ENCODE measurements at regions not wholly inside any gene's neighbourhood (a gene's known extent, or its start where the extent isn't known, plus 50 kb on each side); places are given as distances from the start of the nearest gene placed in this dataset.
"Not testable (repeated sequence)": the region's sequence is repeated elsewhere in the genome, so short reads cannot be mapped to it uniquely, and the experiment has no call there.

- H3K27ac Mint-ChIP-seq: no peak overlapping the region
- H3K4me1 Mint-ChIP-seq (ENCODE audit: low read depth): no peaks in the 10 kb centered on the region
- H3K27me3 Mint-ChIP-seq (ENCODE audit: low read depth): no peaks in the 10 kb centered on the region
- H3K36me3 Mint-ChIP-seq (ENCODE audit: insufficient read depth in 2 of 2): no peaks in the 10 kb centered on the region
- no peak overlapping the region for H3K4me3 Mint-ChIP-seq
- ATAC-seq (replicated peaks in 1 of 2) (no peak), DNase-seq (no peak)
- peaks cover 4 to 10% of the 10 kb centered on the region in 2 donors for H3K9me3 Mint-ChIP-seq
Measured at GRCh38 chr10:20396205-20396604, 500.9 kb downstream of the NEBL start.

- no peaks in the 10 kb centered on the region for H3K27me3 Mint-ChIP-seq (ENCODE audit: low read depth)
- no peak overlapping the region for H3K4me3 Mint-ChIP-seq
- peaks cover 2 to 5% of the 10 kb centered on the region in 2 donors for H3K9me3 Mint-ChIP-seq
- no peaks in the 10 kb centered on the region for H3K36me3 Mint-ChIP-seq (ENCODE audit: insufficient read depth in 2 of 2)
- no peak for ATAC-seq (replicated peaks in 1 of 2)
- DNase-seq: no peak
- H3K27ac Mint-ChIP-seq: no peak overlapping the region
- H3K4me1 Mint-ChIP-seq (ENCODE audit: low read depth): no peaks in the 10 kb centered on the region
Measured at GRCh38 chr10:20391629-20392028, 505.5 kb downstream of the NEBL start.

- H3K9me3 Mint-ChIP-seq: peaks cover 2 to 6% of the 10 kb centered on the region in 2 donors
Measured at GRCh38 chr10:20381761-20382160, 515.4 kb downstream of the NEBL start.

GRCh38 chr10:20380401-20380800 lies 516.7 kb downstream of the NEBL start:
- DNase-seq (no peak), ATAC-seq (replicated peaks in 1 of 2) (no peak)
- Mint-ChIP-seq H3K4me1 (ENCODE audit: low read depth) (no peaks in the 10 kb centered on the region), H3K27ac (no peak overlapping the region), H3K27me3 (ENCODE audit: low read depth) (no peaks in the 10 kb centered on the region), H3K36me3 (ENCODE audit: insufficient read depth in 2 of 2) (no peaks in the 10 kb centered on the region), H3K9me3 (peaks cover 1 to 2% of the 10 kb centered on the region in 2 donors), H3K4me3 (no peak overlapping the region)

More at GRCh38 chr10:20381761-20382160, 515.4 kb downstream of the NEBL start:
- no peak overlapping the region for H3K4me3 Mint-ChIP-seq
- H3K27me3 Mint-ChIP-seq (ENCODE audit: low read depth): no peaks in the 10 kb centered on the region
- no peak overlapping the region for H3K27ac Mint-ChIP-seq
- ATAC-seq (replicated peaks in 1 of 2) (no peak), DNase-seq (no peak)
- no peaks in the 10 kb centered on the region for H3K36me3 Mint-ChIP-seq (ENCODE audit: insufficient read depth in 2 of 2)
- no peaks in the 10 kb centered on the region for H3K4me1 Mint-ChIP-seq (ENCODE audit: low read depth)

GRCh38 chr10:20372748-20373147 lies 524.4 kb downstream of the NEBL start:
- ATAC-seq (replicated peaks in 1 of 2) (no peak), DNase-seq (no peak)
- Mint-ChIP-seq H3K36me3 (ENCODE audit: insufficient read depth in 2 of 2) (peaks cover 0 to 4% of the 10 kb centered on the region in 2 donors), H3K4me1 (ENCODE audit: low read depth) (no peaks in the 10 kb centered on the region), H3K27me3 (ENCODE audit: low read depth) (no peaks in the 10 kb centered on the region), H3K27ac (no peak overlapping the region), H3K9me3 (peaks cover 3 to 6% of the 10 kb centered on the region in 2 donors), H3K4me3 (no peak overlapping the region)

- DNase-seq, H3K4me3 Mint-ChIP-seq: not testable (repeated sequence)
Measured at GRCh38 chr10:20370977-20371533, 526.1 kb downstream of the NEBL start.

GRCh38 chr10:20369863-20370736 lies 527.0 kb downstream of the NEBL start:
- Mint-ChIP-seq H3K4me3 (no peak overlapping the region), H3K27ac (no peak overlapping the region), H3K27me3 (ENCODE audit: low read depth) (no peaks in the 10 kb centered on the region), H3K36me3 (ENCODE audit: insufficient read depth in 2 of 2) (peaks cover 0 to 4% of the 10 kb centered on the region in 2 donors), H3K4me1 (ENCODE audit: low read depth) (no peaks in the 10 kb centered on the region), H3K9me3 (peaks cover 7% of the 10 kb centered on the region in 2 donors)
- ATAC-seq (replicated peaks in 1 of 2) (no peak), DNase-seq (no peak)

More at GRCh38 chr10:20370977-20371533, 526.1 kb downstream of the NEBL start:
- not testable (repeated sequence) for H3K27me3 Mint-ChIP-seq (ENCODE audit: low read depth); H3K27ac Mint-ChIP-seq; H3K36me3 Mint-ChIP-seq (ENCODE audit: insufficient read depth in 2 of 2); H3K4me1 Mint-ChIP-seq (ENCODE audit: low read depth); ATAC-seq (replicated peaks in 1 of 2); H3K9me3 Mint-ChIP-seq

GRCh38 chr10:20363684-20364083 lies 533.4 kb downstream of the NEBL start:
- Mint-ChIP-seq H3K9me3 (peaks cover 9 to 12% of the 10 kb centered on the region in 2 donors), H3K27ac (no peak overlapping the region), H3K4me3 (no peak overlapping the region), H3K36me3 (ENCODE audit: insufficient read depth in 2 of 2) (peaks cover 0 to 2% of the 10 kb centered on the region in 2 donors), H3K4me1 (ENCODE audit: low read depth) (no peaks in the 10 kb centered on the region), H3K27me3 (ENCODE audit: low read depth) (no peaks in the 10 kb centered on the region)
- ATAC-seq (replicated peaks in 1 of 2) (no peak), DNase-seq (no peak)

GRCh38 chr10:20355915-20356314 lies 539.7 kb downstream of the PLXDC2 start:
- Mint-ChIP-seq H3K9me3 (peaks cover 6 to 18% of the 10 kb centered on the region in 2 donors), H3K4me1 (ENCODE audit: low read depth) (no peaks in the 10 kb centered on the region), H3K27ac (no peak overlapping the region), H3K27me3 (ENCODE audit: low read depth) (no peaks in the 10 kb centered on the region), H3K4me3 (no peak overlapping the region), H3K36me3 (ENCODE audit: insufficient read depth in 2 of 2) (peaks cover 0 to 2% of the 10 kb centered on the region in 2 donors)
- DNase-seq (no peak), ATAC-seq (replicated peaks in 1 of 2) (no peak)

GRCh38 chr10:20355011-20355410 lies 538.8 kb downstream of the PLXDC2 start:
- H3K9me3 Mint-ChIP-seq: peaks cover 6 to 14% of the 10 kb centered on the region in 2 donors
- H3K4me1 Mint-ChIP-seq (ENCODE audit: low read depth): no peaks in the 10 kb centered on the region
- no peak overlapping the region for H3K27ac Mint-ChIP-seq
- H3K4me3 Mint-ChIP-seq: no peak overlapping the region
- DNase-seq (no peak), ATAC-seq (replicated peaks in 1 of 2) (no peak)
- peaks cover 0 to 2% of the 10 kb centered on the region in 2 donors for H3K36me3 Mint-ChIP-seq (ENCODE audit: insufficient read depth in 2 of 2)
- no peaks in the 10 kb centered on the region for H3K27me3 Mint-ChIP-seq (ENCODE audit: low read depth)

GRCh38 chr10:20354166-20354565 lies 537.9 kb downstream of the PLXDC2 start:
- Mint-ChIP-seq H3K4me3 (no peak overlapping the region), H3K27me3 (ENCODE audit: low read depth) (no peaks in the 10 kb centered on the region), H3K27ac (no peak overlapping the region), H3K4me1 (ENCODE audit: low read depth) (no peaks in the 10 kb centered on the region), H3K9me3 (peaks cover 6 to 14% of the 10 kb centered on the region in 2 donors), H3K36me3 (ENCODE audit: insufficient read depth in 2 of 2) (peaks cover 0 to 2% of the 10 kb centered on the region in 2 donors)
- DNase-seq (no peak), ATAC-seq (replicated peaks in 1 of 2) (no peak)

GRCh38 chr10:20350509-20350908 lies 534.3 kb downstream of the PLXDC2 start:
- no peaks in the 10 kb centered on the region for H3K4me1 Mint-ChIP-seq (ENCODE audit: low read depth)

GRCh38 chr10:20343036-20343435 lies 526.8 kb downstream of the PLXDC2 start:
- Mint-ChIP-seq H3K4me1 (ENCODE audit: low read depth) (no peaks in the 10 kb centered on the region), H3K4me3 (no peak overlapping the region), H3K27ac (no peak overlapping the region), H3K9me3 (peaks cover 11 to 15% of the 10 kb centered on the region in 2 donors), H3K36me3 (ENCODE audit: insufficient read depth in 2 of 2) (peaks cover 0 to 3% of the 10 kb centered on the region in 2 donors), H3K27me3 (ENCODE audit: low read depth) (no peaks in the 10 kb centered on the region)
- ATAC-seq (replicated peaks in 1 of 2) (no peak), DNase-seq (no peak)

More at GRCh38 chr10:20350509-20350908, 534.3 kb downstream of the PLXDC2 start:
- ATAC-seq (replicated peaks in 1 of 2): no peak
- no peak for DNase-seq
- no peak overlapping the region for H3K4me3 Mint-ChIP-seq
- no peak overlapping the region for H3K27ac Mint-ChIP-seq
- no peaks in the 10 kb centered on the region for H3K27me3 Mint-ChIP-seq (ENCODE audit: low read depth)
- no peaks in the 10 kb centered on the region for H3K36me3 Mint-ChIP-seq (ENCODE audit: insufficient read depth in 2 of 2)
- H3K9me3 Mint-ChIP-seq: peaks cover 4 to 6% of the 10 kb centered on the region in 2 donors
